ENCODE measurements at regions not wholly inside any gene's neighbourhood (a gene's known extent, or its start where the extent isn't known, plus 50 kb on each side); places are given as distances from the start of the nearest gene placed in this dataset.

DNA sequence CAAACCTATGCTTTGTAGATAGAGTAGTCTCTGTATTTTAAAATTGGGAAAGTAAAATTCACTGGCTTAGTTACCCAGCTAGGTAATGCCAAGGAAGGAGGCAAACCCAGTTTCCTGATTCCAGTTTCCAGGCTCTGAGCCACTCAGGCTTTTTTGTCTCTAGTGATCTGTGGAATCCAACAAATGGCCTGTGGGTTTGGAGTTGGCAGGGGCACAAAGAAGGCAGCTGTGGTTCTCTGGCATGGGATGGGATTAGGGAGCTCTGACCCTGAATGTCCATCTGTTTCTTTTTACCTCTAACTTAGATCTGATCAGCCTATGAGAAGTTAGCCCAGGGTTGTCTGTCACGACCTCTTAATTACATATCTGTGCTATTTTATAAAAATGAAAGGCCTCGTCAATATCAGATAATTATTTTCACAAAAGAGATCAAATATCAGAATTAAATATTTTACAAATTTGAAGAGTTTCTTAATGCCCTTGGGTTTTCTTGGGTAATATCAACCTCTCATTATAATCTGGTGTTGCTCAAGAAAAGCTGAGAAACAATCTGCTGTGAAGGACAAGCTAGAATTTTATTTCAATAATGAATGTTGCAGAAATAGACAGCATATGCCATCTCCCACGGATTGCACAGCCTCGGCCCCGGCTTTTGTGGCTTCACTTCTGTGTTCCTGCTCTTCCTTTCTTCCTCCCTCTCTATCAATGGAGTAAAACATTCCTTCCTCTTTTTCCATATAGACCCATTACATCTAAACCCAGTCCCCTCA lies 63.7 kb upstream of the DAZL start:
- no peak for DNase-seq (ENCODE audit: low read depth)
- TF ChIP-seq, protein P1, sequence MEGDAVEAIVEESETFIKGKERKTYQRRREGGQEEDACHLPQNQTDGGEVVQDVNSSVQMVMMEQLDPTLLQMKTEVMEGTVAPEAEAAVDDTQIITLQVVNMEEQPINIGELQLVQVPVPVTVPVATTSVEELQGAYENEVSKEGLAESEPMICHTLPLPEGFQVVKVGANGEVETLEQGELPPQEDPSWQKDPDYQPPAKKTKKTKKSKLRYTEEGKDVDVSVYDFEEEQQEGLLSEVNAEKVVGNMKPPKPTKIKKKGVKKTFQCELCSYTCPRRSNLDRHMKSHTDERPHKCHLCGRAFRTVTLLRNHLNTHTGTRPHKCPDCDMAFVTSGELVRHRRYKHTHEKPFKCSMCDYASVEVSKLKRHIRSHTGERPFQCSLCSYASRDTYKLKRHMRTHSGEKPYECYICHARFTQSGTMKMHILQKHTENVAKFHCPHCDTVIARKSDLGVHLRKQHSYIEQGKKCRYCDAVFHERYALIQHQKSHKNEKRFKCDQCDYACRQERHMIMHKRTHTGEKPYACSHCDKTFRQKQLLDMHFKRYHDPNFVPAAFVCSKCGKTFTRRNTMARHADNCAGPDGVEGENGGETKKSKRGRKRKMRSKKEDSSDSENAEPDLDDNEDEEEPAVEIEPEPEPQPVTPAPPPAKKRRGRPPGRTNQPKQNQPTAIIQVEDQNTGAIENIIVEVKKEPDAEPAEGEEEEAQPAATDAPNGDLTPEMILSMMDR (conservative IDR thresholded peaks at IDR 0.05; ENCODE audit: low read depth, low read length): no peak
- no peak overlapping the region for H3K4me3 ChIP-seq (ENCODE audit: low read depth, low read length)

DNA sequence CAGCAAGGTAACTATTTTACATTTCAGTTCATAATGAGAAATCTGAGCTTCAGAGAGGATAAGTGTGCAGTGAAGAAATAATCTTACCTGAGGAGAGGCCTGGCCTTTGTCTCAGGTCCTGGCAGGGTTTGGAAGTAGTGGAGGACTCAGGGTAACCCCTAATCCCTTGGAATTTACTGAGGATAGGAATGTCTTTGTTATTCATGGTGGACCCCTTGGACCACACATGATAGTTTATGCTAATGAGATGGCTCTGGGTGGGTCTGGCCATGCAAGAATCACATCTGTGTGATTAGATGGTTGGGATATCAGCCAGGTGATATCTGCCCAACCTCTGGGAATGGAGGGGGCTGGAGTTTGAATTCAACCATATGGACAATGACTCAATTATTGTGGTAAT lies 65.0 kb upstream of the DAZL start:
- TF ChIP-seq, protein P1 (conservative IDR thresholded peaks at IDR 0.05; ENCODE audit: low read depth, low read length): no peak
- DNase-seq (ENCODE audit: low read depth): no peak
- no peak overlapping the region for H3K4me3 ChIP-seq (ENCODE audit: low read depth, low read length)

DNA sequence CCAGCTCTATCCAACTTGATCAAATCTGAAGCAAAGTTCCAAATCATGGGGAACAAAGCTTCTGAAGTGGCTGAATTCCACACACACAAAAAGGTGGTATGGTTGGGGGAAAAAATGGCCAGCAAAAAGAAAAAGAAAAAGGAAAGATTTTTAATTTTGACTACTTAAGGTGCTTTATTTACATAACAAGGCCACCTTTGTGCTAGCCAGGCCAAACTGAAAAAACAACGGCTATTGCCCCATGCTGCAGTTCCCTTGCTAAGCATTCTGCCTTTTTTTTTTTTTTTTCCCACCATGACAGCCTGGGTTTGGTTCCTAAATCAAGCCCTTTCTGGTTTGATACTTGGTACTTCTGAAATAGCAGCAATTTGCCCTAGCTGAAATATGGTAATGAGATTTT lies 66.5 kb upstream of the DAZL start:
- DNase-seq (ENCODE audit: low read depth): no peak
- no peak overlapping the region for H3K4me3 ChIP-seq (ENCODE audit: low read depth, low read length)
- TF ChIP-seq, protein P1 (conservative IDR thresholded peaks at IDR 0.05; ENCODE audit: low read depth, low read length): no peak

DNA sequence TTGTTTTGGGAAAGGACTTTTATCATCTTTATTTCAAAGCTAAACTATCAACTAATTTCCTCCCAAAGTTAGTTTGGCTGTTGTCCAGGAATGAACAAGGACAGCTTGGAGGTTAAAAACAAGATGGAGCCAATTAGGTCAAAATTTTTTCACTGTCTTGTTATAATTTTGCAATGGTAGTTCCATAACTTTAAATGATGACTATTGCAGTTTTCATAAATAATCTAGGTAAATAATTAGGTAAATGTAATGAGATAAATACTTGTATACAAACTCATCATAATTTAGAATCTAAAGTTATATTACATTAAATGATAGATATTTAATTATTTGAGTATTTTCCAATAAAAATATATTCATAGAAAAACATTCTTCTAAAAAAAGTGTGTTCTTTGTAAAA lies 68.3 kb upstream of the DAZL start:
- no peak overlapping the region for H3K4me3 ChIP-seq (ENCODE audit: low read depth, low read length)
- no peak for DNase-seq (ENCODE audit: low read depth)
- TF ChIP-seq, protein P1 (conservative IDR thresholded peaks at IDR 0.05; ENCODE audit: low read depth, low read length): no peak

DNA sequence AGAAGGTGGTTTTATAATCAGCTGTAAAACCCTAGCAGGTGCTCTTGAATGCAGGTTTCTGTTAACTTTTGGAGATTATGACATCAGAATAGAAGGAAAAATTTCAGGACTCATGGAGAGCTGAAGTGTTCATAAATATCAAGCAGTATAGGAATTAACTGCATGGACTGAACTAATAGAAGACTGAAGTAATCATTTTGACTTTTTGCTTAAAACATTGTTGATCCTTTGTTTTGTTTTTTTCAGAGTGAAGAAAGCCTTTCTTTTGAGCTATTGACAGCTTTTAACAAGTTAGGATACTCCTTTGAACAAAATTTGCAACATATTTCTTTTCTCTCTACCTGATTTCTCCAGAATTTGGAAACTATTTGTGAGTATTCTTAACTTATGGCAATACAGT lies 70.6 kb upstream of the DAZL start:
- DNase-seq (ENCODE audit: low read depth): no peak
- H3K4me3 ChIP-seq (ENCODE audit: low read depth, low read length): no peak overlapping the region
- TF ChIP-seq, protein P1 (conservative IDR thresholded peaks at IDR 0.05; ENCODE audit: low read depth, low read length): no peak

DNA sequence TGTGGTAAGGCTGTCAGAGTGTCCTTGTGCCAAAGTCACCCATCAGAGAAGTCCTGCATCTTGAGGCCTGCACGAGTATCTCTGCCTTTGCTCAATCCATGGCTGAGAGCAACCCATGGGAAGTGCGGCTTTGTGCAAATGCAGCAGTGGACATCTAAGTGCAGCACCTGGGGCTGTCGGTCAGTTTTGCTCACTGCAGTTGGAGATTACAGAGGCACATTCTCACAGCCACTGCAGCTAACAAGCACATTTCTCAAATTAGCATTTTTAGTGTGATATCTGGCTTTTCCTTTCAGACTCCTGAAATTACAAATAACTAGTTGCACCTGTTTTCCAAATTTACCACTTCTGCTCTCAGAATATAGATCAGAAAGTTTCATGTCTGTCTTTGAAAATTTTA lies 81.5 kb upstream of the DAZL start:
- TF ChIP-seq, protein P1 (conservative IDR thresholded peaks at IDR 0.05; ENCODE audit: low read depth, low read length): no peak
- no peak overlapping the region for H3K4me3 ChIP-seq (ENCODE audit: low read depth, low read length)
- no peak for DNase-seq (ENCODE audit: low read depth)

DNA sequence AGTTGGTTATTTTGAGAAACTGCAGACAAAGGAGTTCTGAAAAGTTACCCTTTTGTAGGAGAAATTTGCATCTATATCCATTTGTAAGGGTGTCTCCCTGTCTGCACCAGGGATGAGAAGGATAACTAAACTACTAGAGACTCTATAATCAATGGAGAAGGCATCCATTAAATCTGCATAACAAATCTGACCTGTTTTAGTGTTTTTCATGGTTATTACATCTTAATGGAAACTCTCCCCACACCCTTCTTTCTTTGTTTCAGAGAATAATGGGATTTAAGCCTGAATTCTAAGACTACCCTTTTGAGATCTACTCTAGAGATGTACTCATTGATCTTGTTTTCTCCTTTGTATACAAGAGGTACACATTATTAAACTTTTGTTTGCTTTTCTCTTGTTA lies 82.0 kb upstream of the DAZL start:
- H3K4me3 ChIP-seq (ENCODE audit: low read depth, low read length): no peak overlapping the region
- DNase-seq (ENCODE audit: low read depth): no peak
- TF ChIP-seq, protein P1 (conservative IDR thresholded peaks at IDR 0.05; ENCODE audit: low read depth, low read length): no peak
